GM23338 (cell line): ENCODE measurements at regions not wholly inside any gene's neighbourhood (a gene's known extent, or its start where the extent isn't known, plus 50 kb on each side); places are given as distances from the start of the nearest gene placed in this dataset.

ENCODE experiments used
- ATAC-seq: fragments of 200-7000 bp; cut with Tn5 transposase; 3 replicates; pipeline ENCODE4 v1.9.1; 2020
- DNase-seq: peaks from one replicate; pipeline ENCODE4 v3.0.0-alpha.2; 2015; ENCODE audit warnings: low spot score
- H2AFZ ChIP-seq: fragments of 200-600 bp; sonication (generic); 2 replicates; pipeline ENCODE4 v1.8.0; 2016; ENCODE audit warnings: antibody characterized with exemption, mild to moderate bottlenecking, moderate library complexity
- H3F3A ChIP-seq: fragments of 200-600 bp; sonication (generic); replicated peaks from 2 replicates; pipeline ENCODE4 v1.8.0; 2017; ENCODE audit warnings: antibody characterized with exemption, mixed run types, low read depth
- H3K27ac ChIP-seq: fragments of 200-600 bp; sonication (generic); 2 replicates; pipeline ENCODE4 v1.6.1; 2016; ENCODE audit warnings: low read depth
- H3K27me3 ChIP-seq: fragments of 200-600 bp; sonication (generic); 2 replicates; pipeline ENCODE4 v1.8.0; 2016; ENCODE audit warnings: mild to moderate bottlenecking, mixed run types, moderate library complexity; ENCODE audit not compliant: insufficient read depth
- H3K36me3 ChIP-seq: fragments of 200-600 bp; sonication (generic); 2 replicates; pipeline ENCODE4 v1.8.0; 2016; ENCODE audit warnings: mild to moderate bottlenecking; ENCODE audit not compliant: insufficient read depth
- H3K4me1 ChIP-seq: fragments of 200-600 bp; sonication (generic); 2 replicates; pipeline ENCODE4 v1.8.0; 2016; ENCODE audit warnings: mild to moderate bottlenecking, moderate library complexity; ENCODE audit not compliant: insufficient read depth
- H3K4me2 ChIP-seq: fragments of 200-600 bp; sonication (generic); 2 replicates; pipeline ENCODE4 v1.7.1; 2017; ENCODE audit warnings: mixed run types
- H3K4me3 ChIP-seq: fragments of 200-600 bp; sonication (generic); 2 replicates; pipeline ENCODE4 v1.6.1; 2016; ENCODE audit warnings: mixed run types
- H3K79me2 ChIP-seq: fragments of 200-600 bp; sonication (generic); replicated peaks from 2 replicates; pipeline ENCODE4 v1.8.0; 2017; ENCODE audit warnings: mild to moderate bottlenecking; ENCODE audit not compliant: insufficient read depth
- H3K9me2 ChIP-seq: fragments of 200-600 bp; sonication (generic); 2 replicates; pipeline ENCODE4 v1.8.0; 2017; ENCODE audit not compliant: insufficient read depth
- H4K20me1 ChIP-seq: fragments of 200-600 bp; sonication (generic); replicated peaks from 2 replicates; pipeline ENCODE4 v1.8.0; 2017; ENCODE audit warnings: mild to moderate bottlenecking; ENCODE audit not compliant: insufficient read depth
- H3K27ac Mint-ChIP-seq: 2 replicates; pipeline ENCODE4 v1.8.0; 2020; ENCODE audit warnings: inconsistent platforms, mild to moderate bottlenecking, moderate library complexity, mixed read lengths
- H3K27me3 Mint-ChIP-seq: 3 replicates; pipeline ENCODE4 v1.8.0; 2022; ENCODE audit warnings: low read depth, mild to moderate bottlenecking, moderate library complexity, mixed read lengths, inconsistent platforms; ENCODE audit not compliant: insufficient read depth, poor library complexity
- H3K36me3 Mint-ChIP-seq: 3 replicates; pipeline ENCODE4 v1.8.0; 2021; ENCODE audit warnings: low read depth, mild to moderate bottlenecking, inconsistent platforms, moderate library complexity, mixed read lengths
- H3K4me1 Mint-ChIP-seq: 3 replicates; pipeline ENCODE4 v1.8.0; 2020; ENCODE audit warnings: mild to moderate bottlenecking, inconsistent platforms, mixed read lengths
- H3K4me3 Mint-ChIP-seq: 3 replicates; pipeline ENCODE4 v1.8.0; 2021; ENCODE audit warnings: moderate library complexity, mild to moderate bottlenecking, inconsistent platforms, mixed read lengths
- H3K9me3 Mint-ChIP-seq: 3 replicates; pipeline ENCODE4 v1.8.0; 2020; ENCODE audit warnings: moderate library complexity, mild to moderate bottlenecking, inconsistent platforms, mixed read lengths
- EZH2phosphoT487 ChIP-seq: fragments of 200-600 bp; sonication (generic); IDR thresholded peaks from one replicate; pipeline ENCODE4 v1.8.1; 2018; ENCODE audit warnings: antibody characterized with exemption; ENCODE audit not compliant: unreplicated experiment
- NANOG ChIP-seq: IDR thresholded peaks from 2 replicates; pipeline ENCODE4 v1.6.1; 2016; ENCODE audit warnings: antibody characterized with exemption, borderline replicate concordance
- POLR2AphosphoS5 ChIP-seq: IDR thresholded peaks from 2 replicates; pipeline ENCODE4 v1.6.1; 2016; ENCODE audit warnings: antibody characterized with exemption, low read depth
- STAT1 ChIP-seq: IDR thresholded peaks from one replicate; pipeline ENCODE4 v1.6.1; 2016; ENCODE audit warnings: antibody characterized with exemption; ENCODE audit not compliant: unreplicated experiment
- ZNF114 ChIP-seq: fragments of 250-450 bp; sonication (Bioruptor Pico); IDR thresholded peaks from 2 replicates; pipeline ENCODE4 v1.5.0; 2020; ENCODE audit warnings: mild to moderate bottlenecking, moderate library complexity
- TF ChIP-seq, protein P1 (sequence below), 2 experiments: fragments of 200-600 bp in 1 of 2; sonication (generic) in 1 of 2; conservative IDR thresholded peaks; 2 replicates each; pipeline versions ENCODE4 v1.5.1 to v1.6.1; 2016 to 2017; ENCODE audit warnings: antibody characterized with exemption in 2 of 2, low read depth in 2 of 2, mild to moderate bottlenecking in 2 of 2, moderate library complexity in 1 of 2

DNA sequence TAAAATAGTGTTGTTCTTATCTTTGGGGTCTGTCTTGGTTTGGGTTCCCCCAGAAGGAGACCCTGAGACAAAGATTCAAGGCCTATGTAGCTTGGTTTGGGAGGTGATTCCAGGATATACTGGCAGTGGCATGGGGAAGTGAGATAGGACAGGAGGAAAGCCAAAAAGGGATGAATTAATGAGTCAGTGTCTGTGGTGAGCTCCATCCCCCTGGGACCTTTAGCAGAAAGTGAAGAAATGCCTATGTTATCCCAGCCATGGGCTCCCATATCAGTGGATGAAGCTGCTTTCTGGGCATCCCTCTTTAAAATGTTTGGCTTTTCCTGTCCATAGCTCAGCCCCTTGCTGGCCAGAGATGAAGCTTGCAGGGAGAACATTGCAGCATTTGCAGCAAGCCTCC is 217.0 kb upstream of the CTBP2 start (continued):
- TF ChIP-seq, protein P1, sequence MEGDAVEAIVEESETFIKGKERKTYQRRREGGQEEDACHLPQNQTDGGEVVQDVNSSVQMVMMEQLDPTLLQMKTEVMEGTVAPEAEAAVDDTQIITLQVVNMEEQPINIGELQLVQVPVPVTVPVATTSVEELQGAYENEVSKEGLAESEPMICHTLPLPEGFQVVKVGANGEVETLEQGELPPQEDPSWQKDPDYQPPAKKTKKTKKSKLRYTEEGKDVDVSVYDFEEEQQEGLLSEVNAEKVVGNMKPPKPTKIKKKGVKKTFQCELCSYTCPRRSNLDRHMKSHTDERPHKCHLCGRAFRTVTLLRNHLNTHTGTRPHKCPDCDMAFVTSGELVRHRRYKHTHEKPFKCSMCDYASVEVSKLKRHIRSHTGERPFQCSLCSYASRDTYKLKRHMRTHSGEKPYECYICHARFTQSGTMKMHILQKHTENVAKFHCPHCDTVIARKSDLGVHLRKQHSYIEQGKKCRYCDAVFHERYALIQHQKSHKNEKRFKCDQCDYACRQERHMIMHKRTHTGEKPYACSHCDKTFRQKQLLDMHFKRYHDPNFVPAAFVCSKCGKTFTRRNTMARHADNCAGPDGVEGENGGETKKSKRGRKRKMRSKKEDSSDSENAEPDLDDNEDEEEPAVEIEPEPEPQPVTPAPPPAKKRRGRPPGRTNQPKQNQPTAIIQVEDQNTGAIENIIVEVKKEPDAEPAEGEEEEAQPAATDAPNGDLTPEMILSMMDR (conservative IDR thresholded peaks at IDR 0.05; ENCODE audit: low read depth in 2 of 2) = no peak
- TF ChIP-seq NANOG = no peak
- no peak for TF ChIP-seq ZNF114 (CRISPR knock-in tag)
- TF ChIP-seq STAT1 = no peak

DNA sequence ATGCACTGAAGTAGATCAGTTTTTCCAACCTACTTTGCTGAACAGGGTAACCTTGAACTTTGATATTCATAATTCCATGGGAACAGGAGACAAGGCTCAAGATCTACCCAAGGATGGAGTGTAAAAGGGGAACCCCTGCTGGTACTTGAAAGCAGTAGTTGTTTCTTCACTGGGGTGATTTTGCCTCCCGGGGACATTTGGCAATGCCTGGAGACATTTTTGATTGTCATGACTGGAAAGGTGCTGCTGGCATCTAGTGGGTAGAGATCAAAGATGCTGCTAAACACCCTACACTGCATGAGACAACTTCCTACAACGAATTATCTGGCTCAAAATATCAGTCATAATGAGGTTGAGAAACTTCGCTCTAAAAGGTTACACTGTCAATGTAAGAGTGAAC is 214.8 kb upstream of the CTBP2 start:
- no peak overlapping the region for H3K27ac Mint-ChIP-seq
- peaks cover 10% of the 10 kb centered on the region for H3K27me3 Mint-ChIP-seq
- Histone ChIP-seq H4K20me1 (no peaks in the 10 kb centered on the region), H3K36me3 (no peaks in the 10 kb centered on the region; the same call in 1 of the 2 replicates), H3F3A (no peaks in the 10 kb centered on the region), H3K27me3 (peaks cover 6% of the 10 kb centered on the region; the same call in 1 of the 2 replicates), H3K27ac (no peak overlapping the region), H3K79me2 (no peaks in the 10 kb centered on the region), H3K4me3 (no peak overlapping the region), H3K9me2 (no peaks in the 10 kb centered on the region), H3K4me1 (peaks cover 2% of the 10 kb centered on the region; the same call in 1 of the 2 replicates), H3K4me2 (no peak overlapping the region), H2AFZ (no peak overlapping the region)
- TF ChIP-seq, protein P1 (conservative IDR thresholded peaks at IDR 0.05; ENCODE audit: low read depth in 2 of 2) = peak in 1 of 2 experiments; percentile 32; a peak in 1 of 4 replicates
- no peak for TF ChIP-seq POLR2AphosphoS5
- H3K36me3 Mint-ChIP-seq = no peaks in the 10 kb centered on the region
- ATAC-seq (no peak), DNase-seq (peak; percentile 20)
- no peak overlapping the region for H3K4me3 Mint-ChIP-seq
- peaks cover 11% of the 10 kb centered on the region for H3K9me3 Mint-ChIP-seq
- peaks cover 5% of the 10 kb centered on the region for H3K4me1 Mint-ChIP-seq

DNA sequence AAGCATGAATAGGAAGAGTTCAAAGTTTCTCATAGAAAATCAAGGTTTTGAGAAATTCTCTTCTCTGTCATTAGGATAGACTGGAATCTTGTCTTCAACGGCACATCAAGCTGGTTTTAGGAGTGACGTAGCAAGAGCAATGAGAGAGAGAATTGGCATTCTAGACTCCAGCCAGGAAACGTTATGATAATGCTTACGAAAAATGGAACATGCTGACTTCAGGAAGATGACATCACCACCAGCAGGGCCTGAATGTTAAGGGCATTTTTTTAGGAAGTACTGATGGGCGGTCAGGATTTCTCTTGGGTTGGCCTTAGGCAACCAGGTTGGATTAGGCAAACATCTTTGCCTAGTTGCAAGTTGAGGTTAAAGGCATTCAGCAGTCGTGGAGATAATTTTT is 213.2 kb upstream of the CTBP2 start:
- H3K27me3 ChIP-seq = peaks cover 6% of the 10 kb centered on the region; the same call in 1 of the 2 replicates
- H3K9me3 Mint-ChIP-seq = no peaks in the 10 kb centered on the region
- no peaks in the 10 kb centered on the region for H3F3A ChIP-seq
- no peaks in the 10 kb centered on the region for H3K36me3 ChIP-seq
- no peak overlapping the region for H2AFZ ChIP-seq
- no peaks in the 10 kb centered on the region for H3K9me2 ChIP-seq
- H3K4me3 ChIP-seq = no peak overlapping the region
- no peaks in the 10 kb centered on the region for H3K79me2 ChIP-seq
- no peak overlapping the region for H3K4me3 Mint-ChIP-seq
- H4K20me1 ChIP-seq = no peaks in the 10 kb centered on the region
- H3K27me3 Mint-ChIP-seq = peaks cover 10% of the 10 kb centered on the region
- H3K4me2 ChIP-seq = no peak overlapping the region
- peaks cover 8% of the 10 kb centered on the region for H3K4me1 Mint-ChIP-seq
- H3K36me3 Mint-ChIP-seq = no peaks in the 10 kb centered on the region
- TF ChIP-seq STAT1 = no peak
- TF ChIP-seq NANOG = no peak
- TF ChIP-seq EZH2phosphoT487 = no peak
- H3K27ac Mint-ChIP-seq = no peak overlapping the region
- H3K4me1 ChIP-seq = peaks cover 5% of the 10 kb centered on the region; the same call in 1 of the 2 replicates
- ATAC-seq = no peak
- DNase-seq = no peak
- no peak overlapping the region for H3K27ac ChIP-seq
